ENCODE measurements at regions not wholly inside any gene's neighbourhood (a gene's known extent, or its start where the extent isn't known, plus 50 kb on each side); places are given as distances from the start of the nearest gene placed in this dataset.

DNA sequence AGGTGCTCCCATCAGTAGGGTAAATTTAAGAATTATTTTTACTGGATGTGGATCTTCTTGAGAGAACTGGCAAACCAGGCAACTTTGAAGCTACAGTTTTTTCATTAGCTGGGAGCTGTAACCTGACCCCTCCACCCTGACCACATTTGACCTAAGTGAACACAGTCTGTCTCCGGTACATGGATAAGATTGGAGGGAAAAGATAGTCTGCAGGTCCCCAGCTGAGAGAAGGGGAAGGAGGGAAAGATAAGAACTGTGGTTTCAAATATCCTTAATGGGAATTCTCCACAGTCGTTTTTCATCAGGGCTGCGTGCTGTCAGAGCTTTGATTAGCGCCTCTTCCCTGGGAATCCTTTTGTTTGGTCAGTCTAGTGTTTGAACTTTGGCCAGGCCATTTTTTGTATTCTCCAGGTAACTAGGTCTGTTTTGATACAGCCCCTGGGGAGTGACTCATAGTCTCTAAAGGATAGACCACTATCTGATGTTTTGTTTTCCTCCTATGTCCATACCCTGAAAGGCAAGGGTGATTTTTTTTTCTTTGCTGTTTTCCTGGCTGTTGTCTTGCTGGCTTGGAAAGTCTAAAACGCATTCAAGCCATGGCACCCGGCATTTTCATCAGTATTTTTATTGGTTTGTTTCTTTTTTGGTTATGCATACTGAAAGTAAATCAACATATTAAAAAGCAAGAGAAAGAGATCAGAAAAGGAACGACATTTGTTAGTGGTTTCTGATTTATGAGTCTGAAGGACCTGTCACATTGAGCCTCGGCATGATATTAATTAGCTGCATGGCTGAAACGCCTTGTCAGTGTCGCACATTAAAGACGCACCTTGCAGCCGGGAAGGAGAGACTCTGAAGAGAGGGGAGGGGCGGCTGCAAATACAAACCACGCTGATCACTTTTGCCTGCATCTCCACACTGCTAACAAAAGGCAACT lies 183.4 kb upstream of the FN1 start (continued):
- TF ChIP-seq, protein P1, sequence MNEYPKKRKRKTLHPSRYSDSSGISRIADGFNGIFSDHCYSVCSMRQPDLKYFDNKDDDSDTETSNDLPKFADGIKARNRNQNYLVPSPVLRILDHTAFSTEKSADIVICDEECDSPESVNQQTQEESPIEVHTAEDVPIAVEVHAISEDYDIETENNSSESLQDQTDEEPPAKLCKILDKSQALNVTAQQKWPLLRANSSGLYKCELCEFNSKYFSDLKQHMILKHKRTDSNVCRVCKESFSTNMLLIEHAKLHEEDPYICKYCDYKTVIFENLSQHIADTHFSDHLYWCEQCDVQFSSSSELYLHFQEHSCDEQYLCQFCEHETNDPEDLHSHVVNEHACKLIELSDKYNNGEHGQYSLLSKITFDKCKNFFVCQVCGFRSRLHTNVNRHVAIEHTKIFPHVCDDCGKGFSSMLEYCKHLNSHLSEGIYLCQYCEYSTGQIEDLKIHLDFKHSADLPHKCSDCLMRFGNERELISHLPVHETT (CRISPR knock-in tag; conservative IDR thresholded peaks at IDR 0.05 in 1 of 2, IDR thresholded peaks at IDR 0.05 in 1 of 2), result peak in 1 of 2 experiments; percentile 57; a peak in 1 of 4 replicates
- TF ChIP-seq KDM1A (IDR thresholded peaks at IDR 0.05) (peak; percentile 95 to 96), NFIC (IDR thresholded peaks at IDR 0.05) (peak; percentile 68), ZNF384 (IDR thresholded peaks at IDR 0.05; ENCODE audit: low read depth, low read length) (peak; percentile 71), GATA2 (CRISPR knock-in tag; IDR thresholded peaks at IDR 0.05) (peak; percentile 78; the same call in 1 of the 2 replicates), LCOR (CRISPR knock-in tag; IDR thresholded peaks at IDR 0.05) (no peak), ZBTB17 (CRISPR knock-in tag; IDR thresholded peaks at IDR 0.05) (no peak), CBFA2T2 (conservative IDR thresholded peaks at IDR 0.05) (peak; percentile 89), RNF2 (IDR thresholded peaks at IDR 0.05) (peak; percentile 83), JUND (IDR thresholded peaks at IDR 0.05; ENCODE audit: borderline replicate concordance, low read depth, low read length) (peak; percentile 85), JUND (tag; IDR thresholded peaks at IDR 0.05; ENCODE audit: borderline replicate concordance, low read depth, low read length) (peak; percentile 84; the same call in 1 of the 3 replicates), ARNT (IDR thresholded peaks at IDR 0.05) (peak in 1 of 2 experiments; percentile 73; a peak in 1 of 4 replicates), NCOA1 (IDR thresholded peaks at IDR 0.05; ENCODE audit: low read depth) (peak; percentile 93), ZNF197 (CRISPR knock-in tag; IDR thresholded peaks at IDR 0.05; ENCODE audit: low read depth) (0 out of 2 replicates have a peak, but pooled peaks have one; percentile 39), CC2D1A (IDR thresholded peaks at IDR 0.05) (peak; percentile 74; the same call in 1 of the 2 replicates)
- TF ChIP-seq, protein P2, sequence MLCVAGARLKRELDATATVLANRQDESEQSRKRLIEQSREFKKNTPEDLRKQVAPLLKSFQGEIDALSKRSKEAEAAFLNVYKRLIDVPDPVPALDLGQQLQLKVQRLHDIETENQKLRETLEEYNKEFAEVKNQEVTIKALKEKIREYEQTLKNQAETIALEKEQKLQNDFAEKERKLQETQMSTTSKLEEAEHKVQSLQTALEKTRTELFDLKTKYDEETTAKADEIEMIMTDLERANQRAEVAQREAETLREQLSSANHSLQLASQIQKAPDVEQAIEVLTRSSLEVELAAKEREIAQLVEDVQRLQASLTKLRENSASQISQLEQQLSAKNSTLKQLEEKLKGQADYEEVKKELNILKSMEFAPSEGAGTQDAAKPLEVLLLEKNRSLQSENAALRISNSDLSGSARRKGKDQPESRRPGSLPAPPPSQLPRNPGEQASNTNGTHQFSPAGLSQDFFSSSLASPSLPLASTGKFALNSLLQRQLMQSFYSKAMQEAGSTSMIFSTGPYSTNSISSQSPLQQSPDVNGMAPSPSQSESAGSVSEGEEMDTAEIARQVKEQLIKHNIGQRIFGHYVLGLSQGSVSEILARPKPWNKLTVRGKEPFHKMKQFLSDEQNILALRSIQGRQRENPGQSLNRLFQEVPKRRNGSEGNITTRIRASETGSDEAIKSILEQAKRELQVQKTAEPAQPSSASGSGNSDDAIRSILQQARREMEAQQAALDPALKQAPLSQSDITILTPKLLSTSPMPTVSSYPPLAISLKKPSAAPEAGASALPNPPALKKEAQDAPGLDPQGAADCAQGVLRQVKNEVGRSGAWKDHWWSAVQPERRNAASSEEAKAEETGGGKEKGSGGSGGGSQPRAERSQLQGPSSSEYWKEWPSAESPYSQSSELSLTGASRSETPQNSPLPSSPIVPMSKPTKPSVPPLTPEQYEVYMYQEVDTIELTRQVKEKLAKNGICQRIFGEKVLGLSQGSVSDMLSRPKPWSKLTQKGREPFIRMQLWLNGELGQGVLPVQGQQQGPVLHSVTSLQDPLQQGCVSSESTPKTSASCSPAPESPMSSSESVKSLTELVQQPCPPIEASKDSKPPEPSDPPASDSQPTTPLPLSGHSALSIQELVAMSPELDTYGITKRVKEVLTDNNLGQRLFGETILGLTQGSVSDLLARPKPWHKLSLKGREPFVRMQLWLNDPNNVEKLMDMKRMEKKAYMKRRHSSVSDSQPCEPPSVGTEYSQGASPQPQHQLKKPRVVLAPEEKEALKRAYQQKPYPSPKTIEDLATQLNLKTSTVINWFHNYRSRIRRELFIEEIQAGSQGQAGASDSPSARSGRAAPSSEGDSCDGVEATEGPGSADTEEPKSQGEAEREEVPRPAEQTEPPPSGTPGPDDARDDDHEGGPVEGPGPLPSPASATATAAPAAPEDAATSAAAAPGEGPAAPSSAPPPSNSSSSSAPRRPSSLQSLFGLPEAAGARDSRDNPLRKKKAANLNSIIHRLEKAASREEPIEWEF (CRISPR knock-in tag; IDR thresholded peaks at IDR 0.05), result peak; percentile 32; the same call in 1 of the 2 replicates
